DND-41 (cell line): ENCODE measurements at regions not wholly inside any gene's neighbourhood (a gene's known extent, or its start where the extent isn't known, plus 50 kb on each side); places are given as distances from the start of the nearest gene placed in this dataset.

Source experiments
- EZH2 ChIP-seq: IDR thresholded peaks from 3 replicates; pipeline ENCODE4 v1.6.1; 2012; ENCODE audit warnings: borderline replicate concordance, low read depth, mild to moderate bottlenecking, moderate library complexity, low read length, inconsistent platforms; ENCODE audit not compliant: severe bottlenecking
- TF ChIP-seq, protein P1 (sequence below): IDR thresholded peaks from 2 replicates; pipeline ENCODE4 v1.5.1; 2012; ENCODE audit warnings: borderline replicate concordance, low read length, moderate library complexity, mild to moderate bottlenecking; ENCODE audit not compliant: poor library complexity, severe bottlenecking; ENCODE audit errors: extremely low read depth

DNA sequence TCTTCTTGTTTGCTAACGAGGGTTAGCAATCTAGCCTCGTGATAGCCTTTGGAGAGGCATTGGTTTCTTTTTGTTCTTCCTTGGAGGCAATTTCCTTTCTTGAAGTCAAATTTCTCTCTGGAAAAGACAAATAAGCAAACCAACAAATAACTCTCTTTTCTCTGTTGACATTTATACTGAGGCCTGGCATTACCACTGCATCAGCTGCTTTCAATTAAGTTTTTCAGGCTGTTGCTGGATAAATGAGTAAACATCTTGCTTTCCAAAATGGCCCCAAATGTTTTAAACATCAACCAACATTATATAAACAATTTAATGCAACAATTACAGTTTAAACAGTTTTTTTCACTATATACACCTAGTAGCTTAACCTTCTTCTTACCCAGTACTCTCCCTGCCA, 264.4 kb downstream of the HTR1A start:
- TF ChIP-seq, protein P1, sequence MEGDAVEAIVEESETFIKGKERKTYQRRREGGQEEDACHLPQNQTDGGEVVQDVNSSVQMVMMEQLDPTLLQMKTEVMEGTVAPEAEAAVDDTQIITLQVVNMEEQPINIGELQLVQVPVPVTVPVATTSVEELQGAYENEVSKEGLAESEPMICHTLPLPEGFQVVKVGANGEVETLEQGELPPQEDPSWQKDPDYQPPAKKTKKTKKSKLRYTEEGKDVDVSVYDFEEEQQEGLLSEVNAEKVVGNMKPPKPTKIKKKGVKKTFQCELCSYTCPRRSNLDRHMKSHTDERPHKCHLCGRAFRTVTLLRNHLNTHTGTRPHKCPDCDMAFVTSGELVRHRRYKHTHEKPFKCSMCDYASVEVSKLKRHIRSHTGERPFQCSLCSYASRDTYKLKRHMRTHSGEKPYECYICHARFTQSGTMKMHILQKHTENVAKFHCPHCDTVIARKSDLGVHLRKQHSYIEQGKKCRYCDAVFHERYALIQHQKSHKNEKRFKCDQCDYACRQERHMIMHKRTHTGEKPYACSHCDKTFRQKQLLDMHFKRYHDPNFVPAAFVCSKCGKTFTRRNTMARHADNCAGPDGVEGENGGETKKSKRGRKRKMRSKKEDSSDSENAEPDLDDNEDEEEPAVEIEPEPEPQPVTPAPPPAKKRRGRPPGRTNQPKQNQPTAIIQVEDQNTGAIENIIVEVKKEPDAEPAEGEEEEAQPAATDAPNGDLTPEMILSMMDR, result no peak
- no peak for TF ChIP-seq EZH2
